Esophagus squamous epithelium (tissue), 5 donors: ENCODE measurements at regions not wholly inside any gene's neighbourhood (a gene's known extent, or its start where the extent isn't known, plus 50 kb on each side); places are given as distances from the start of the nearest gene placed in this dataset.

Experiments
- DNase-seq: peaks from one replicate; lab custom pipeline; 2025; lab: John Stamatoyannopoulos, UW
- H3K27ac ChIP-seq, 4 donors: fragments of 200-600 bp; sonication (generic); one replicate each; pipeline ENCODE4 v1.5.1; 2016 to 2019; ENCODE audit warnings: mild to moderate bottlenecking in 1 of 4
- H3K27me3 ChIP-seq, 4 donors: fragments of 200-600 bp; sonication (generic); 1 replicate in 3 of 4; 2 replicates in 1 of 4; pipeline versions ENCODE4 v1.5.1 to v1.6.0; 2017 to 2021; ENCODE audit warnings: antibody characterized with exemption in 1 of 4
- H3K36me3 ChIP-seq, 3 donors: fragments of 200-600 bp; sonication (generic); one replicate each; pipeline ENCODE4 v1.5.1; 2016 to 2019
- H3K4me1 ChIP-seq, 3 donors: fragments of 200-600 bp; sonication (generic); one replicate each; pipeline ENCODE4 v1.5.1; 2017 to 2019
- H3K4me3 ChIP-seq, 4 donors: fragments of 200-600 bp; sonication (generic); 1 replicate in 3 of 4; 2 replicates in 1 of 4; pipeline ENCODE4 v1.5.1; 2016 to 2019; ENCODE audit warnings: mild to moderate bottlenecking in 2 of 4, moderate library complexity in 1 of 4
- H3K9me3 ChIP-seq, 3 donors: fragments of 200-600 bp; sonication (generic); one replicate each; pipeline ENCODE4 v1.5.1; 2016 to 2019
- CTCF ChIP-seq, 6 experiments: fragments of 450-650 bp in 4 of 6; fragments of 200-600 bp in 2 of 6; sonication (generic) in 2 of 6; IDR thresholded peaks; one replicate each; pipeline ENCODE4 v1.5.1; 2016 to 2019; ENCODE audit warnings: antibody characterized with exemption in 6 of 6, mild to moderate bottlenecking in 4 of 6, moderate library complexity in 4 of 6
- POLR2A ChIP-seq, 4 donors: fragments of 450-650 bp; IDR thresholded peaks; one replicate each; pipeline ENCODE4 v1.6.1; 2017; ENCODE audit warnings: antibody characterized with exemption in 4 of 4, mild to moderate bottlenecking in 4 of 4, moderate library complexity in 3 of 4
- WGBS, 2 donors: methylation state at CpG; one replicate each; pipeline ENCODE4 v1.1.5; 2018; 5-methylcytosine and 5-hydroxymethylcytosine counted together
- intact Hi-C: fragments of 100-400 bp; cut with DNase I; formaldehyde crosslinking; loops from one replicate; pipeline ENCODE4 v1.15.0; 2022
- donor health status: DM: yes; HTN: yes; CAD: no.

GRCh38 chr12:67370979-67371378 is 101.8 kb downstream of the CAND1 start:
- no peak overlapping the region for H3K4me3 ChIP-seq

GRCh38 chr12:67377021-67377420 is 107.9 kb downstream of the CAND1 start:
- intact Hi-C loops: no loop called here
- H3K4me3 ChIP-seq: no peak overlapping the region
- WGBS, 2 donors: 47 to 65% methylated on average over 4 of the region's 4 CpGs

More at GRCh38 chr12:67370979-67371378, 101.8 kb downstream of the CAND1 start:
- no peaks in the 10 kb centered on the region for H3K36me3 ChIP-seq
- intact Hi-C loops: no loop called here
- H3K4me1 ChIP-seq: no peaks in the 10 kb centered on the region
- no peaks in the 10 kb centered on the region for H3K27me3 ChIP-seq
- DNase-seq: no peak
- no peaks in the 10 kb centered on the region for H3K9me3 ChIP-seq
- TF ChIP-seq CTCF (IDR thresholded peaks at IDR 0.05): no peak
- no peak for TF ChIP-seq POLR2A (IDR thresholded peaks at IDR 0.05)
- no peak overlapping the region for H3K27ac ChIP-seq

GRCh38 chr12:67377541-67377940 is 108.4 kb downstream of the CAND1 start:
- Histone ChIP-seq H3K9me3 (no peaks in the 10 kb centered on the region), H3K27me3 (no peaks in the 10 kb centered on the region), H3K27ac (no peak overlapping the region), H3K4me3 (no peak overlapping the region), H3K4me1 (peaks cover 0 to 12% (median 0%) of the 10 kb centered on the region in 3 donors), H3K36me3 (no peaks in the 10 kb centered on the region)
- TF ChIP-seq POLR2A (IDR thresholded peaks at IDR 0.05): no peak
- TF ChIP-seq CTCF (IDR thresholded peaks at IDR 0.05): no peak
- no peak for DNase-seq
- 40 to 74% methylated on average over 4 of the region's 4 CpGs for WGBS, 2 donors
- intact Hi-C loops: no loop called here

More at GRCh38 chr12:67377021-67377420, 107.9 kb downstream of the CAND1 start:
- H3K27ac ChIP-seq: no peak overlapping the region
- DNase-seq: no peak
- no peaks in the 10 kb centered on the region for H3K36me3 ChIP-seq
- H3K9me3 ChIP-seq: no peaks in the 10 kb centered on the region
- TF ChIP-seq CTCF (IDR thresholded peaks at IDR 0.05) (no peak), POLR2A (IDR thresholded peaks at IDR 0.05) (no peak)
- H3K4me1 ChIP-seq: peaks cover 0 to 12% (median 0%) of the 10 kb centered on the region in 3 donors
- H3K27me3 ChIP-seq: no peaks in the 10 kb centered on the region

GRCh38 chr12:67382241-67382871 is 113.2 kb downstream of the CAND1 start:
- intact Hi-C loops: no loop called here
- 46 to 60% methylated on average over 4 of the region's 4 CpGs for WGBS, 2 donors
- Histone ChIP-seq H3K4me1 (peaks cover 0 to 6% (median 0%) of the 10 kb centered on the region in 3 donors), H3K4me3 (no peak overlapping the region), H3K36me3 (no peaks in the 10 kb centered on the region), H3K9me3 (no peaks in the 10 kb centered on the region), H3K27me3 (no peaks in the 10 kb centered on the region), H3K27ac (no peak overlapping the region)
- no peak for TF ChIP-seq POLR2A (IDR thresholded peaks at IDR 0.05)
- no peak for TF ChIP-seq CTCF (IDR thresholded peaks at IDR 0.05)
- no peak for DNase-seq

- Histone ChIP-seq H3K4me1 (no peaks in the 10 kb centered on the region), H3K9me3 (no peaks in the 10 kb centered on the region), H3K36me3 (no peaks in the 10 kb centered on the region), H3K27me3 (no peaks in the 10 kb centered on the region), H3K4me3 (no peak overlapping the region), H3K27ac (no peak overlapping the region)
- intact Hi-C loops: no loop called here
- no peak for DNase-seq
- WGBS, 2 donors: 68 to 74% methylated on average over 4 of the region's 4 CpGs
- no peak for TF ChIP-seq CTCF (IDR thresholded peaks at IDR 0.05)
- TF ChIP-seq POLR2A (IDR thresholded peaks at IDR 0.05): no peak
Observed at GRCh38 chr12:67386869-67387565, 117.9 kb downstream of the CAND1 start.
